GM10248 (cell line): ENCODE measurements at regions not wholly inside any gene's neighbourhood (a gene's known extent, or its start where the extent isn't known, plus 50 kb on each side); places are given as distances from the start of the nearest gene placed in this dataset.

Experiments used
- CTCF ChIA-PET: fragments of 300-600 bp; sonication (Branson Sonifier 250); formaldehyde crosslinking; extraction: SDS; loops from one replicate; lab custom pipeline; 2021; ENCODE audit warnings: antibody characterized with exemption; lab: Yijun Ruan, JAX
- POLR2A ChIA-PET: fragments of 350-650 bp; sonication (Branson Sonifier 250); formaldehyde crosslinking; extraction: SDS; loops from one replicate; lab custom pipeline; 2020; ENCODE audit warnings: antibody characterized with exemption; lab: Yijun Ruan, JAX
- DNase-seq: peaks from one replicate; pipeline ENCODE4 v3.0.0; 2012; ENCODE audit errors: extremely low spot score
- TF ChIP-seq, protein P1 (sequence below): IDR thresholded peaks from 2 replicates; pipeline ENCODE4 v1.5.1; 2012; ENCODE audit warnings: mild to moderate bottlenecking, low read depth; ENCODE audit errors: extremely low read depth, missing control alignments, control extremely low read depth

DNA sequence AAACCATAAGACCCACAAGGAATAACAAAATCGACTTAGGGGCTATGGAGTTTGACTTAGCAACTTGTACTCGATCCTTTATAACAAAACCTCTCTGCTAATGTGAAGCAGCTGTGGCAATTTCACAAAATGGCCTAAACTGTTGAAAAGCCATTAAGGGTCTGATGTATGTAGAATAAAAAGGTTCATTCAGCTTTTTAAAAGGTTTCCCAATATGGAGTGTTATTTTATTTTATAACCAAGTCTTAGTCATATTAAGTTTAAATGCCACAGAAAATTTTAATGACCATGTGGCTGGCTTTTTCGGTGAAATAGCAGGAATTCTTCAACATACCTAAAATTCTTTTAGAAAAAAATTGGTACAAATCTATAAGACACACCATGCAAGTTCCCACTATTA is 291.8 kb upstream of the HAND2 start:
- CTCF ChIA-PET, result no interaction called here
- DNase-seq, result no peak
- TF ChIP-seq, protein P1, sequence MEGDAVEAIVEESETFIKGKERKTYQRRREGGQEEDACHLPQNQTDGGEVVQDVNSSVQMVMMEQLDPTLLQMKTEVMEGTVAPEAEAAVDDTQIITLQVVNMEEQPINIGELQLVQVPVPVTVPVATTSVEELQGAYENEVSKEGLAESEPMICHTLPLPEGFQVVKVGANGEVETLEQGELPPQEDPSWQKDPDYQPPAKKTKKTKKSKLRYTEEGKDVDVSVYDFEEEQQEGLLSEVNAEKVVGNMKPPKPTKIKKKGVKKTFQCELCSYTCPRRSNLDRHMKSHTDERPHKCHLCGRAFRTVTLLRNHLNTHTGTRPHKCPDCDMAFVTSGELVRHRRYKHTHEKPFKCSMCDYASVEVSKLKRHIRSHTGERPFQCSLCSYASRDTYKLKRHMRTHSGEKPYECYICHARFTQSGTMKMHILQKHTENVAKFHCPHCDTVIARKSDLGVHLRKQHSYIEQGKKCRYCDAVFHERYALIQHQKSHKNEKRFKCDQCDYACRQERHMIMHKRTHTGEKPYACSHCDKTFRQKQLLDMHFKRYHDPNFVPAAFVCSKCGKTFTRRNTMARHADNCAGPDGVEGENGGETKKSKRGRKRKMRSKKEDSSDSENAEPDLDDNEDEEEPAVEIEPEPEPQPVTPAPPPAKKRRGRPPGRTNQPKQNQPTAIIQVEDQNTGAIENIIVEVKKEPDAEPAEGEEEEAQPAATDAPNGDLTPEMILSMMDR, result no peak
- POLR2A ChIA-PET, result no interaction called here

GRCh38 chr4:173821036-173821435 is 291.0 kb upstream of the HAND2 start:
- ChIA-PET POLR2A (no interaction called here), CTCF (no interaction called here)
- no peak for DNase-seq
- TF ChIP-seq, protein P1, result no peak

DNA sequence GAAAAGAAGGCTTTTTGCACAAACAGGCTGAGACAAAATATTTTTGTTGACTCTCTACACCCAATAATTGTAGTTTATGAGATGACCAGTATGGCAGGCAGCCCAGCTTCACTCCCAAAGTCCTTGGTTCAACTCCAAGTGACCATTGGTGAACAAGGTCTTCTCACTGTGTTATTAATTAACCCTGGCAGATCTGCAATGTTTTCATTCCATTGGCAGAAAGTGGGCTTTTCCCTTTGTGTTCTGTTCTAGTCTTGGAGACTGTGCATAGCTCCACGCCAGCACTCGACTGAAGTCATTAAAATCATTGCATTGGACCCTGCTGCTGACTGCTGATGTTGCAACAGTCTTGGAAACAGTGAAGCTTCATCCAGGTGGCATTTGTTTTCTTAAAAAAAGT is 277.3 kb upstream of the HAND2 start:
- POLR2A ChIA-PET, result no interaction called here
- TF ChIP-seq, protein P1, result no peak
- CTCF ChIA-PET, result no interaction called here
- no peak for DNase-seq

- ChIA-PET POLR2A (no interaction called here), CTCF (no interaction called here)
- no peak for DNase-seq
- TF ChIP-seq, protein P1, result no peak
Measured at GRCh38 chr4:173805884-173806283, 275.9 kb upstream of the HAND2 start.

DNA sequence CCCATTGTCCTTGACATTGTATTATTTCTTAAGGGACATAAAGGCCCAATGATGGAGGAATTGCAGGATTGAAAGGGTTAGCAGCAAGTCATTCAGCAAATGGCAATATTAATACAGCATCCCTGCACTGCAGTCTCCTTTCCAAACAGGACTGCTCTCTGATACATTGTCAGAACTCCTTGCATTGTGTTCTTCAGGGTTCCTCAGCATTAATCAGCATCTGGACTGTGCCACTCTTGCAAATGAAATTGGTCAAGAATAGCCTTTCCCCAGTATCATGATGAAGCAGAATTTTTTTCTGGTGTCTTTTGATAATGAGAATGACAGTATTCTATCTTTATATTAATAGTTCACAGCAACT is 272.6 kb upstream of the HAND2 start:
- TF ChIP-seq, protein P1, result no peak
- no peak for DNase-seq
- ChIA-PET CTCF (interaction anchor here (2.2 kb wide), 1 partner anchor 8 kb away, joined by 7 read pairs; no protein-coding TSS in a partner anchor), POLR2A (no interaction called here)

- CTCF ChIA-PET, result interaction anchor here (2.2 kb wide), 1 partner anchor 9 kb away, joined by 7 read pairs; no protein-coding TSS in a partner anchor
- POLR2A ChIA-PET, result no interaction called here
- DNase-seq, result no peak
- TF ChIP-seq, protein P1, result no peak
Measured at GRCh38 chr4:173801876-173802661, 272.0 kb upstream of the HAND2 start.
